Fibroblast of the conjunctiva (primary cell): ENCODE measurements at regions not wholly inside any gene's neighbourhood (a gene's known extent, or its start where the extent isn't known, plus 50 kb on each side); places are given as distances from the start of the nearest gene placed in this dataset.
A peak's percentile ranks its signal among the peaks of the same experiment; 100 is the strongest.

ENCODE experiments used
- DNase-seq: peaks from one replicate; pipeline ENCODE4 v3.0.0-alpha.2; 2010; ENCODE audit warnings: low read depth

GRCh38 chr12:75600146-75600545, 88.7 kb upstream of the KRR1 start:
- no peak for DNase-seq

GRCh38 chr12:75599061-75599460, 87.7 kb upstream of the KRR1 start:
- peak; percentile 29 for DNase-seq

- no peak for DNase-seq
These were observed 85.0 kb upstream of the KRR1 start for GRCh38 chr12:75596406-75596805.

- DNase-seq, result no peak
These were observed 81.4 kb upstream of the KRR1 start for GRCh38 chr12:75592638-75593335.

GRCh38 chr12:75592086-75592485, 80.7 kb upstream of the KRR1 start:
- DNase-seq, result no peak

- no peak for DNase-seq
These were observed 80.2 kb upstream of the KRR1 start for GRCh38 chr12:75591628-75592027.

GRCh38 chr12:75589801-75590200, 78.4 kb upstream of the KRR1 start:
- DNase-seq, result no peak

- DNase-seq, result no peak
These were observed 76.1 kb upstream of the KRR1 start for GRCh38 chr12:75587340-75588106.

- peak; percentile 39 for DNase-seq
These were observed 73.9 kb upstream of the KRR1 start for GRCh38 chr12:75585330-75585729.

GRCh38 chr12:75583355-75583754, 71.9 kb upstream of the KRR1 start:
- DNase-seq, result no peak

GRCh38 chr12:75581515-75581914, 70.1 kb upstream of the KRR1 start:
- no peak for DNase-seq

GRCh38 chr12:75579552-75579951, 68.1 kb upstream of the KRR1 start:
- DNase-seq, result no peak

GRCh38 chr12:75578546-75578945, 67.1 kb upstream of the KRR1 start:
- no peak for DNase-seq

- no peak for DNase-seq
These were observed 66.4 kb upstream of the KRR1 start for GRCh38 chr12:75577812-75578211.

- no peak for DNase-seq
These were observed 60.3 kb upstream of the KRR1 start for GRCh38 chr12:75571656-75572205.

GRCh38 chr12:75571204-75571603, 59.8 kb upstream of the KRR1 start:
- no peak for DNase-seq

GRCh38 chr12:75568801-75569200, 57.4 kb upstream of the KRR1 start:
- no peak for DNase-seq

GRCh38 chr12:75568393-75568792, 57.0 kb upstream of the KRR1 start:
- peak; percentile 26 for DNase-seq

GRCh38 chr12:75565795-75566194, 54.4 kb upstream of the KRR1 start:
- no peak for DNase-seq

GRCh38 chr12:75564852-75565251, 53.4 kb upstream of the KRR1 start:
- no peak for DNase-seq

- no peak for DNase-seq
These were observed 53.0 kb upstream of the KRR1 start for GRCh38 chr12:75564398-75564797.

GRCh38 chr12:75563351-75563750, 51.9 kb upstream of the KRR1 start:
- DNase-seq, result no peak

- DNase-seq, result no peak
These were observed 50.5 kb upstream of the KRR1 start for GRCh38 chr12:75561921-75562320.
